Spleen (tissue), 11 donors: ENCODE measurements at regions not wholly inside any gene's neighbourhood (a gene's known extent, or its start where the extent isn't known, plus 50 kb on each side); places are given as distances from the start of the nearest gene placed in this dataset.

Experiments used
- DNase-seq: peaks from one replicate; pipeline ENCODE4 v3.0.0-alpha.2; 2020
- H3K27ac ChIP-seq, 8 donors: fragments of 200-600 bp; sonication (generic) in 7 of 8; 1 replicate in 4 of 8; 2 replicates in 4 of 8; pipeline versions ENCODE4 v1.5.0 to v1.8.0; 2016 to 2021; ENCODE audit warnings: inconsistent platforms in 4 of 8, mild to moderate bottlenecking in 4 of 8, moderate library complexity in 1 of 8
- H3K27me3 ChIP-seq, 7 donors: fragments of 200-600 bp; sonication (generic) in 6 of 7; replicated peaks in 1 of 7; 1 replicate in 4 of 7; 2 replicates in 3 of 7; pipeline versions ENCODE4 v1.5.0 to v1.8.0; 2016 to 2021; ENCODE audit warnings: inconsistent platforms in 3 of 7, mild to moderate bottlenecking in 1 of 7
- H3K36me3 ChIP-seq, 6 donors: fragments of 200-600 bp; sonication (generic) in 5 of 6; 1 replicate in 4 of 6; 2 replicates in 2 of 6; pipeline versions ENCODE4 v1.5.0 to v1.8.0; 2016 to 2021; ENCODE audit warnings: inconsistent platforms in 2 of 6
- H3K4me1 ChIP-seq, 6 donors: fragments of 200-600 bp; sonication (generic) in 5 of 6; 1 replicate in 3 of 6; 2 replicates in 3 of 6; pipeline versions ENCODE4 v1.5.0 to v1.8.0; 2016 to 2021; ENCODE audit warnings: inconsistent platforms in 3 of 6
- H3K4me3 ChIP-seq, 8 donors: fragments of 200-600 bp; sonication (generic) in 7 of 8; 1 replicate in 4 of 8; 2 replicates in 4 of 8; pipeline versions ENCODE4 v1.5.0 to v1.8.0; 2016 to 2021; ENCODE audit warnings: inconsistent platforms in 4 of 8, mild to moderate bottlenecking in 4 of 8, moderate library complexity in 2 of 8
- H3K9me3 ChIP-seq, 8 donors: fragments of 200-600 bp; sonication (generic) in 7 of 8; 1 replicate in 4 of 8; 2 replicates in 4 of 8; pipeline versions ENCODE4 v1.5.0 to v1.8.0; 2016 to 2021; ENCODE audit warnings: inconsistent platforms in 4 of 8
- POLR2A ChIP-seq, 3 donors: fragments of 450-650 bp; IDR thresholded peaks; one replicate each; pipeline ENCODE4 v1.5.1; 2017; ENCODE audit warnings: antibody characterized with exemption in 3 of 3, mild to moderate bottlenecking in 1 of 3
- POLR2AphosphoS5 ChIP-seq, 3 donors: sonication (generic); formaldehyde crosslinking; IDR thresholded peaks; one replicate each; pipeline ENCODE4 v1.5.1; 2017; ENCODE audit warnings: antibody characterized with exemption in 3 of 3
- WGBS, 5 donors: extraction: QIAGEN DNeasy Blood & Tissue Kit in 3 of 5; methylation state at CpG; one replicate each; pipeline versions ENCODE4 v1.1.5 to v1.1.7; 2013 to 2018; 5-methylcytosine and 5-hydroxymethylcytosine counted together
- intact Hi-C: fragments of 100-400 bp; cut with DNase I; formaldehyde crosslinking; loops from one replicate; pipeline ENCODE4 v1.15.0; 2023; ENCODE audit warnings: low total_unique reads
- TF ChIP-seq, protein P1 (sequence below), 11 experiments: fragments of 200-600 bp in 7 of 11; fragments of 450-650 bp in 4 of 11; sonication (generic) in 4 of 11; IDR thresholded peaks in 8 of 11; conservative IDR thresholded peaks in 3 of 11; 1 replicate in 7 of 11; 2 replicates in 4 of 11; pipeline versions ENCODE4 v1.4.0 to v1.8.0; 2016 to 2021; ENCODE audit warnings: antibody characterized with exemption in 11 of 11, inconsistent platforms in 4 of 11, mild to moderate bottlenecking in 1 of 11
- donor health status: healthy with polysubstance abuse.
- donor health status: DM: no; HTN: no; CAD: no; lungs with moderate emphysema.
- donor health status: DM: no; HTN: no; CAD: no.
- donor health status: Bipolar disorder and iron deficiency.
- donor health status: healthy.
- donor health status: DM: no; HTN: no; CAD: no.
- donor health status: DM: yes; HTN: yes; CAD: no.

DNA sequence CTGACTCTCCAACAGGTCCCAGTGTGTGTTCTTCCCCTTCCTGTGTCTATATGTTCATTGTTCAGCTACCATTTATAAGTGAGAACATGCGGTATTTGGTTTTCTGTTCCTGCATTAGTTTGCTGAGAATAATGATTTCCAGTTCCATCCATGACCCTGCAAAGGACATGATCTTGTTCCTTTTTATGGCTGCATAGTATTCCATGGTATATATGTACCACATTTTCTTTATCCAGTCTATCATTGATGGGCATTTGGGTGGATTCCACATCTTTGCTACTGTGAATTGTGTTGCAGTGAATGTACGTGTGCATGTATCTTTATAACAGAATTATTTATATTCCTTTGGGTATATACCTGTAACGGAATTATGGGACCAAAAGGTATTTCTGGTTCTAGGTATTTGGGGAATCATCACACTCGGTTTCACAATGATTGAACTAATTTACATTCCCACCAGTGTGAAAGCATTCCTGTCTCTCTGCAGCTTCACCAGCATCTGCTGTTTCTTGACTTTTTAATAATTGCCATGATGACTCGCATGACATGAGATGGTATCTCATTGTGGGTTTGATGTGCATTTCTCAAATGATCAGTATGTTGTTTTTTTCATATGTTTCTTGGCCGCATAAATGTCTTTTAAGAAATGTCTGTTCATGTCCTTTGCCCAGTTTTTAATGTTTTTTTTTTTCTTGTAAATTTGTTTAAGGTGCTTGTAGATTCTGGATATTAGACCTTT lies 60.2 kb downstream of the LSMEM1 start:
- intact Hi-C loops: no loop called here

DNA sequence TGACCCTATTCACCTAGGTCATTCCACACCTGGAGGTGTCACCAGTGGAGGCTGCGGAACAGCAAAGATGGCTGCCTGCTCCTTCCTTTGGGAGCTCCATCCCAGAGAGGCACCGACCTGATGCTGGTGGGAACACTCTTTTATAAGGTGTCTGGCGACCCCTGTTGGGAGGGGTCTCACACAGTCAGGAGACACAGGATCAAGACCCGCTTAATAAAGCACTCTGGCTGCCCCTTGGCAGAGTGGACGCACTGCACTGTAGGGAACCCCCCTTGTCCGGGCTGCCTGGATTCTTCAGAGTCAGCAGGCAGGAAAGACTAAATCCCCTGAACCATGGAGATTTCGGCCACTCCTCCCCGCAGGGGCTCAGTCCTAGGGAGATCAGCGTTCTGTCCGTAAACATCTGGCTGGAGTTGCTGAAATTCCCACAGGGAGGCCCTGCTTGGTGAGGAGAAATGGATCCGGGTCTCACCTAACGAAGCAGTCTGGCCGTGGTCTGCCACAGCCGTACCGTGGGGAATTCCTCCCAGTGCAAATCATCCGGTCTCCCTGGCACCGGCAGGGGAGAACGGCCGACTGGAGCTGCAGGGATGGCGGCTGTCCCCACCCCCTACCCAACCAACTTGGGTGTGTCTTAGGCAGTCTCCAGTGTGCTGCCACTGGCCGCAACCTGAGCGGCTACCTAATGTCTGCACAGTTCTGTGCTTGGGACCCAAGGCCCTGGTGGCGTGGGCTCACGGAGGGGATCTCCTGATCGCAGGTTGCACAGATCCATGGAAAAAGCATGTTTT lies 66.1 kb downstream of the LSMEM1 start:
- DNase-seq: no peak
- no peak for TF ChIP-seq POLR2AphosphoS5 (IDR thresholded peaks at IDR 0.05)
- TF ChIP-seq, protein P1, sequence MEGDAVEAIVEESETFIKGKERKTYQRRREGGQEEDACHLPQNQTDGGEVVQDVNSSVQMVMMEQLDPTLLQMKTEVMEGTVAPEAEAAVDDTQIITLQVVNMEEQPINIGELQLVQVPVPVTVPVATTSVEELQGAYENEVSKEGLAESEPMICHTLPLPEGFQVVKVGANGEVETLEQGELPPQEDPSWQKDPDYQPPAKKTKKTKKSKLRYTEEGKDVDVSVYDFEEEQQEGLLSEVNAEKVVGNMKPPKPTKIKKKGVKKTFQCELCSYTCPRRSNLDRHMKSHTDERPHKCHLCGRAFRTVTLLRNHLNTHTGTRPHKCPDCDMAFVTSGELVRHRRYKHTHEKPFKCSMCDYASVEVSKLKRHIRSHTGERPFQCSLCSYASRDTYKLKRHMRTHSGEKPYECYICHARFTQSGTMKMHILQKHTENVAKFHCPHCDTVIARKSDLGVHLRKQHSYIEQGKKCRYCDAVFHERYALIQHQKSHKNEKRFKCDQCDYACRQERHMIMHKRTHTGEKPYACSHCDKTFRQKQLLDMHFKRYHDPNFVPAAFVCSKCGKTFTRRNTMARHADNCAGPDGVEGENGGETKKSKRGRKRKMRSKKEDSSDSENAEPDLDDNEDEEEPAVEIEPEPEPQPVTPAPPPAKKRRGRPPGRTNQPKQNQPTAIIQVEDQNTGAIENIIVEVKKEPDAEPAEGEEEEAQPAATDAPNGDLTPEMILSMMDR (IDR thresholded peaks at IDR 0.05 in 8 of 11, conservative IDR thresholded peaks at IDR 0.05 in 3 of 11): no peak
- no peak for TF ChIP-seq POLR2A (IDR thresholded peaks at IDR 0.05)
- 78 to 94% (median 92%) methylated on average over 15 to 25 of the region's 25 CpGs for WGBS, 5 donors
- peaks cover 0 to 4% (median 0%) of the 10 kb centered on the region in 8 donors for H3K9me3 ChIP-seq
- H3K27ac ChIP-seq: no peak overlapping the region
- no peaks in the 10 kb centered on the region for H3K36me3 ChIP-seq
- H3K4me3 ChIP-seq: no peak overlapping the region
- intact Hi-C loops: no loop called here
- no peaks in the 10 kb centered on the region for H3K4me1 ChIP-seq
- peaks cover 0 to 22% (median 0%) of the 10 kb centered on the region in 7 donors for H3K27me3 ChIP-seq

More for the DNA sequence above, 60.2 kb downstream of the LSMEM1 start:
- Histone ChIP-seq H3K27me3 (no peaks in the 10 kb centered on the region), H3K4me3 (no peak overlapping the region), H3K27ac (no peak overlapping the region), H3K36me3 (no peaks in the 10 kb centered on the region), H3K9me3 (peaks cover 0 to 4% (median 0%) of the 10 kb centered on the region in 8 donors), H3K4me1 (no peaks in the 10 kb centered on the region)
- WGBS, 5 donors: 87 to 94% (median 93%) methylated on average over 6 of the region's 6 CpGs
- no peak for DNase-seq
- TF ChIP-seq, protein P1 (IDR thresholded peaks at IDR 0.05 in 8 of 11, conservative IDR thresholded peaks at IDR 0.05 in 3 of 11): no peak
- TF ChIP-seq POLR2AphosphoS5 (IDR thresholded peaks at IDR 0.05): no peak
- no peak for TF ChIP-seq POLR2A (IDR thresholded peaks at IDR 0.05)

DNA sequence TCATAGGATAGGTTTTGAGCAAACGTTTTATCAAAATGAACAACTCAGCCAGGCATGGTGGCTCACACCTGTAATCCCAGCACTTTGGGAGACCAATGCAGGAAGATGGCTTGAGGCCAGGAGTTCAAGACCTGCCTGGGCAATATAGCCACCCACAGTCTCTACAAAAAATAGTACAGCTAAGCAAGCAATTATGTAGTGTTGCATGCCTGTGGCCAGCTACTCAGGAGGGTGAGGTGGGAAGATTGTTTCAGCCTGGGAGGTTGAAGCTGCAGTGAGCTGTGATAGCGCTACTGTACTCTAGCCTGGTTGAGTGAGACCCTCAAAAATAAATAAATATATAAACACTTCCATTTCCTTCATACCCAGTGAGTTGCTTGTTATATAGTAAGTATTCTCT lies 67.1 kb downstream of the LSMEM1 start:
- peaks cover 0 to 4% (median 0%) of the 10 kb centered on the region in 8 donors for H3K9me3 ChIP-seq
- no peaks in the 10 kb centered on the region for H3K4me1 ChIP-seq
- H3K36me3 ChIP-seq: no peaks in the 10 kb centered on the region
- TF ChIP-seq POLR2A (IDR thresholded peaks at IDR 0.05) (no peak), POLR2AphosphoS5 (IDR thresholded peaks at IDR 0.05) (no peak)
- TF ChIP-seq, protein P1 (IDR thresholded peaks at IDR 0.05 in 8 of 11, conservative IDR thresholded peaks at IDR 0.05 in 3 of 11): no peak
- no peak overlapping the region for H3K4me3 ChIP-seq
- H3K27me3 ChIP-seq: peaks cover 0 to 22% (median 0%) of the 10 kb centered on the region in 7 donors
- intact Hi-C loops: no loop called here
- DNase-seq: no peak
- 64 to 89% (median 88%) methylated on average over 2 of the region's 2 CpGs for WGBS, 5 donors
- no peak overlapping the region for H3K27ac ChIP-seq
